H1 (cell line): ENCODE measurements at regions not wholly inside any gene's neighbourhood (a gene's known extent, or its start where the extent isn't known, plus 50 kb on each side); places are given as distances from the start of the nearest gene placed in this dataset.

Experiments used
- ATF3 ChIP-seq: IDR thresholded peaks from 2 replicates; pipeline ENCODE4 v1.6.1; 2011; ENCODE audit warnings: low read depth, mild to moderate bottlenecking, low read length; ENCODE audit not compliant: insufficient read depth
- NRF1 ChIP-seq: IDR thresholded peaks from 2 replicates; pipeline ENCODE4 v1.6.1; 2011; ENCODE audit warnings: mild to moderate bottlenecking, low read depth, low read length, improper control_type of control experiment
- RBBP5 ChIP-seq: IDR thresholded peaks from 2 replicates; pipeline ENCODE4 v1.7.1; 2012; ENCODE audit warnings: low read depth, mild to moderate bottlenecking, inconsistent platforms, low read length, moderate library complexity, borderline replicate concordance

- no peak for TF ChIP-seq ATF3
- TF ChIP-seq RBBP5: no peak
- TF ChIP-seq NRF1: no peak
Observed at GRCh38 chr3:64747679-64748078, 59.9 kb upstream of the ADAMTS9 start (continued).
